Panc1 (cell line): ENCODE measurements at regions not wholly inside any gene's neighbourhood (a gene's known extent, or its start where the extent isn't known, plus 50 kb on each side); places are given as distances from the start of the nearest gene placed in this dataset.

Experiments used
- REST ChIP-seq, 2 experiments: IDR thresholded peaks; 2 replicates each; pipeline ENCODE4 v1.6.1; 2011 to 2012; ENCODE audit warnings: low read depth in 2 of 2, control low read depth in 1 of 2, low read length in 1 of 2, mild to moderate bottlenecking in 1 of 2, moderate library complexity in 1 of 2; ENCODE audit not compliant: insufficient read depth in 1 of 2
- SIN3A ChIP-seq: IDR thresholded peaks from 2 replicates; pipeline ENCODE4 v1.6.1; 2012; ENCODE audit warnings: low read depth, mild to moderate bottlenecking, low read length, moderate library complexity, borderline replicate concordance; ENCODE audit not compliant: insufficient read depth
- TF ChIP-seq, protein P1 (sequence below): fragments of 450-650 bp; IDR thresholded peaks from 2 replicates; pipeline ENCODE4 v1.5.1; 2017; ENCODE audit warnings: mild to moderate bottlenecking

- TF ChIP-seq, protein P1, sequence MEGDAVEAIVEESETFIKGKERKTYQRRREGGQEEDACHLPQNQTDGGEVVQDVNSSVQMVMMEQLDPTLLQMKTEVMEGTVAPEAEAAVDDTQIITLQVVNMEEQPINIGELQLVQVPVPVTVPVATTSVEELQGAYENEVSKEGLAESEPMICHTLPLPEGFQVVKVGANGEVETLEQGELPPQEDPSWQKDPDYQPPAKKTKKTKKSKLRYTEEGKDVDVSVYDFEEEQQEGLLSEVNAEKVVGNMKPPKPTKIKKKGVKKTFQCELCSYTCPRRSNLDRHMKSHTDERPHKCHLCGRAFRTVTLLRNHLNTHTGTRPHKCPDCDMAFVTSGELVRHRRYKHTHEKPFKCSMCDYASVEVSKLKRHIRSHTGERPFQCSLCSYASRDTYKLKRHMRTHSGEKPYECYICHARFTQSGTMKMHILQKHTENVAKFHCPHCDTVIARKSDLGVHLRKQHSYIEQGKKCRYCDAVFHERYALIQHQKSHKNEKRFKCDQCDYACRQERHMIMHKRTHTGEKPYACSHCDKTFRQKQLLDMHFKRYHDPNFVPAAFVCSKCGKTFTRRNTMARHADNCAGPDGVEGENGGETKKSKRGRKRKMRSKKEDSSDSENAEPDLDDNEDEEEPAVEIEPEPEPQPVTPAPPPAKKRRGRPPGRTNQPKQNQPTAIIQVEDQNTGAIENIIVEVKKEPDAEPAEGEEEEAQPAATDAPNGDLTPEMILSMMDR = no peak
- TF ChIP-seq REST (IDR thresholded peaks at IDR 0.05; ENCODE audit: insufficient read depth in 1 of 2, low read depth in 2 of 2, low read length in 1 of 2) (no peak), SIN3A (no peak)
These were observed 797.4 kb downstream of the RPS29 start for GRCh38 chr14:48788771-48789170.
